HEK293T (cell line): ENCODE measurements at regions not wholly inside any gene's neighbourhood (a gene's known extent, or its start where the extent isn't known, plus 50 kb on each side); places are given as distances from the start of the nearest gene placed in this dataset.

Source experiments
- CTCF ChIA-PET: fragments of 350-600 bp; formaldehyde crosslinking; extraction: SDS; loops from one replicate; lab custom pipeline; 2021; ENCODE audit warnings: antibody characterized with exemption, inconsistent platforms; lab: Yijun Ruan, JAX
- POLR2A ChIA-PET: fragments of 350-600 bp; formaldehyde crosslinking; extraction: SDS; loops from one replicate; lab custom pipeline; 2020; ENCODE audit warnings: antibody characterized with exemption, inconsistent platforms; lab: Yijun Ruan, JAX
- DNase-seq: peaks from one replicate; pipeline ENCODE4 v3.0.0; 2012; ENCODE audit warnings: mixed read lengths; ENCODE audit errors: extremely low spot score
- ARNT ChIP-seq: fragments of 450-650 bp; IDR thresholded peaks from 2 replicates; pipeline ENCODE4 v1.6.1; 2017; ENCODE audit warnings: mild to moderate bottlenecking
- BHLHE40 ChIP-seq: fragments of 450-650 bp; IDR thresholded peaks from 2 replicates; pipeline ENCODE4 v1.6.1; 2016; ENCODE audit warnings: mild to moderate bottlenecking, moderate library complexity, borderline replicate concordance
- CTBP1 ChIP-seq: fragments of 450-650 bp; IDR thresholded peaks from 2 replicates; pipeline ENCODE4 v1.6.1; 2016; ENCODE audit warnings: borderline replicate concordance
- ELF4 ChIP-seq: fragments of 450-650 bp; IDR thresholded peaks from 2 replicates; pipeline ENCODE4 v1.6.1; 2017; ENCODE audit warnings: antibody characterized with exemption
- FOXA1 ChIP-seq: fragments of 450-650 bp; IDR thresholded peaks from 2 replicates; pipeline ENCODE4 v1.6.1; 2016; ENCODE audit warnings: mild to moderate bottlenecking
- FOXK2 ChIP-seq: fragments of 450-650 bp; IDR thresholded peaks from 2 replicates; pipeline ENCODE4 v1.6.1; 2016; ENCODE audit warnings: mild to moderate bottlenecking
- FOXM1 ChIP-seq: fragments of 450-650 bp; IDR thresholded peaks from 2 replicates; pipeline ENCODE4 v1.6.1; 2017; ENCODE audit warnings: mild to moderate bottlenecking, borderline replicate concordance
- HDGF ChIP-seq: fragments of 450-650 bp; IDR thresholded peaks from 2 replicates; pipeline ENCODE4 v1.6.1; 2017; ENCODE audit warnings: antibody characterized with exemption, borderline replicate concordance
- L3MBTL2 ChIP-seq: fragments of 450-650 bp; conservative IDR thresholded peaks from 2 replicates; pipeline ENCODE4 v1.6.1; 2016; ENCODE audit warnings: mild to moderate bottlenecking
- LEF1 ChIP-seq: fragments of 450-650 bp; IDR thresholded peaks from 2 replicates; pipeline ENCODE4 v1.6.1; 2017; ENCODE audit warnings: mild to moderate bottlenecking, borderline replicate concordance
- NFRKB ChIP-seq: fragments of 450-650 bp; IDR thresholded peaks from 2 replicates; pipeline ENCODE4 v1.6.1; 2016; ENCODE audit warnings: mild to moderate bottlenecking, moderate library complexity
- SP1 ChIP-seq: fragments of 450-650 bp; IDR thresholded peaks from 2 replicates; pipeline ENCODE4 v1.6.1; 2017
- SUZ12 ChIP-seq: fragments of 450-650 bp; IDR thresholded peaks from 2 replicates; pipeline ENCODE4 v1.6.1; 2016; ENCODE audit warnings: mild to moderate bottlenecking
- TARDBP ChIP-seq: fragments of 450-650 bp; IDR thresholded peaks from 2 replicates; pipeline ENCODE4 v1.6.1; 2016
- ZNF384 ChIP-seq: fragments of 450-650 bp; IDR thresholded peaks from 2 replicates; pipeline ENCODE4 v1.6.1; 2016
- TF ChIP-seq, protein P1 (sequence below): fragments of 450-650 bp; IDR thresholded peaks from 2 replicates; pipeline ENCODE4 v1.6.1; 2016

DNA sequence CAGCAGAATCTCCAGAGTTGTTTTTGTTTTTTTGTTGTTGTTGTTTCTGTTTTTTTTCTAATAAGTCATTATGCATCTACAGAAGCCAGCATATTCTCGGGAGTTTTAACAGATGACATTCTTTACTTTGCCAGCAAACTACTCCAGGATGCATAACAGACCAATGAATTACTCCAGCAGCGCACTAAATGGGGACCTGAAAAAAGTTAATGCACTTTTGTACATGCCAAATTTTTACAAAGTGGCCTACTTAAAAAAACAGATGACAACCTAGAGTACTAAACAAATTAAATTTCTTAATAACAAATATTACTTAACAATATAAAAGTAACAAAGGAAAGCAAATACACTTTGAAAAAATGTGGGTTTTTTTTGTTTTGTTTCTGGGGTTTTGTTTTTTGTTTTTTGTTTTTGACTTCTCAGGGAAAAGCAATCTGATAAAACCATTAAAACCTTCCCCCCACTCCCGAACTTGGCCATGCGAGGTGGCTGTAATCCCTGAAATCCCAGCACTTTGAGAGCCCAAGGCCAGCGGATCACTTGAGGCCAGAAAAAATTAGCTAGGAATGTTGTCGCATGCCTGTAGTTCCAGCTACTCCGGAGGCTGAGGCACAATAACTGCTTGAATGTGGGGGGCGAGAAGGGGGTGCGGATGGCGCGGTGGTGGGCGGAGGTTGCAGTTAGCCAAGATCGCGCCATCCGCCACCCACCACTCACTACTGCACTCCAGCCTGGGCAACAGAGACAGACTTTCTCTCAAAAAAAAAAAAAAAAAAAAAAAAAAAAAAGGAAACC, 352.4 kb downstream of the CETN3 start:
- no peak for DNase-seq
- CTCF ChIA-PET: no interaction called here
- POLR2A ChIA-PET: no interaction called here
- TF ChIP-seq HDGF: no peak
- no peak for TF ChIP-seq SP1
- no peak for TF ChIP-seq LEF1
- TF ChIP-seq FOXA1: no peak
- TF ChIP-seq, protein P1, sequence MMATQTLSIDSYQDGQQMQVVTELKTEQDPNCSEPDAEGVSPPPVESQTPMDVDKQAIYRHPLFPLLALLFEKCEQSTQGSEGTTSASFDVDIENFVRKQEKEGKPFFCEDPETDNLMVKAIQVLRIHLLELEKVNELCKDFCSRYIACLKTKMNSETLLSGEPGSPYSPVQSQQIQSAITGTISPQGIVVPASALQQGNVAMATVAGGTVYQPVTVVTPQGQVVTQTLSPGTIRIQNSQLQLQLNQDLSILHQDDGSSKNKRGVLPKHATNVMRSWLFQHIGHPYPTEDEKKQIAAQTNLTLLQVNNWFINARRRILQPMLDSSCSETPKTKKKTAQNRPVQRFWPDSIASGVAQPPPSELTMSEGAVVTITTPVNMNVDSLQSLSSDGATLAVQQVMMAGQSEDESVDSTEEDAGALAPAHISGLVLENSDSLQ: no peak
- TF ChIP-seq ARNT: no peak
- TF ChIP-seq CTBP1: no peak
- no peak for TF ChIP-seq ZNF384
- TF ChIP-seq BHLHE40: no peak
- no peak for TF ChIP-seq ELF4

DNA sequence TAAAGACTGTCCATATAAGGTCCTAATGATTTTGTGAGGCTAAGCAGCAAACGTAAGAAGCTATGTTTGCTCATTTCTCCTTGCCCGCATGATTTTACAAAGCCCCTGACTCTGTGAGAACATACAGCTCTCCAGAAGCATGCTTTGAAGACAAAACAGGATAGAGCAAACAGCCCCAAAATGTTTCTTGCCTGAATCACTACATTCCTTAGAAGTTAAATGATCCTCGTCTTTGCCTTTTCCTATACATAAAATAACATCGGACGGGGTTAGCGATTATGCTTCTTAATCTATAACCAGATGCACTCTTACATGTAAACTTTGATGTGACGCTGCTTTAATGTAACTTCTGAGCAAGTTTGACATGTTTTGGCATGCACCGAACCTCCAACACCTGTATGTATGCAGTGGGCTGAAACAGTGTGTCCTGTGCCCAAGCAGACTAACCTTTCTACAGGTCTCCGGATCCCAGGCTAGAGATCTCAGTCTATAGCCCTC, 353.7 kb downstream of the CETN3 start:
- ChIA-PET POLR2A (no interaction called here), CTCF (no interaction called here)
- TF ChIP-seq FOXA1 (no peak), L3MBTL2 (no peak), FOXK2 (no peak), ARNT (no peak), LEF1 (no peak), TARDBP (no peak), BHLHE40 (no peak), ELF4 (no peak), SP1 (no peak), CTBP1 (no peak), SUZ12 (no peak), FOXM1 (no peak), NFRKB (no peak), ZNF384 (no peak)
- TF ChIP-seq, protein P1: no peak
- no peak for DNase-seq

DNA sequence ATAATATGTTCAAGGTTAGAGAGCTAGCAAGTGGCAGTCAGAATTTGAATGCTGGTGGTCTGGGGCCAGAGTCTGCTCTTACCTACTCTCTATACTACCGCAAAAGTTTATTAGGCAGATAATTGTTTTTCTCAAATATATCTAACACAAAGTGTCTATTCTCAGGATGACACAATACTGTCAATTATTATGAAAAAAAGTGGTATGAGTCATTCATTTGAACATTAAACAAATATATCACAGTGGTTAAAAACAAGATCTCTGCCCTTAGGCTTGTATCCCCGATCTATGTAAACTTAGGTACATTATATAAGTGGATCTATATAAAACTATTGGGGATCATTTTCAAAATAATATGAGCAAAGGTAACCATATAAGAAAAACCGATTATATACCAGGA, 354.9 kb downstream of the CETN3 start:
- no peak for TF ChIP-seq FOXM1
- no peak for TF ChIP-seq SP1
- TF ChIP-seq, protein P1: no peak
- TF ChIP-seq LEF1: no peak
- no peak for TF ChIP-seq TARDBP
- TF ChIP-seq CTBP1: no peak
- TF ChIP-seq HDGF: no peak
- no peak for TF ChIP-seq FOXA1
- no peak for TF ChIP-seq ARNT
- TF ChIP-seq ZNF384: no peak
- TF ChIP-seq NFRKB: no peak
- TF ChIP-seq FOXK2: no peak
- TF ChIP-seq BHLHE40: no peak
- no peak for TF ChIP-seq SUZ12
- TF ChIP-seq L3MBTL2: no peak
- no peak for TF ChIP-seq ELF4
- CTCF ChIA-PET: no interaction called here
- DNase-seq: no peak
- POLR2A ChIA-PET: no interaction called here

DNA sequence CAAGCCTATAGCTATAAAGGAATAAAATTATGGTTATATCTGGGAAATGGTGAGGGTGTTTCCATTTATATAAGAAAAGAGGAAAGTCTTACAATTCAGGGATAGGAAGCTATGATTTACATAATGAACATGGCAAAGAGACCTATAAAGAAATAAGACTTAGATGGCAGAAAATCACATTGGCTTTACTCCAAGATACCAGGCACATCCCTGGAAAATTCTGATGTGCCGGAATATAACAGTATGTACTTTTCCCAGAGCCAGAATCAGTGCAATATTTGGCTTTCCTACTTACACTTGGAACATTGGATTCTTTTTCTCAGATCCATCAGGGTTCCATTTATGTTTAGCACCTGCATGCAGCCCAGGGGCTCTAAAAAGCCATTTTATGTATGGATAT, 357.8 kb downstream of the CETN3 start:
- ChIA-PET CTCF (no interaction called here), POLR2A (no interaction called here)
- no peak for TF ChIP-seq ARNT
- no peak for TF ChIP-seq FOXA1
- no peak for TF ChIP-seq LEF1
- TF ChIP-seq TARDBP: no peak
- TF ChIP-seq ZNF384: no peak
- DNase-seq: no peak

DNA sequence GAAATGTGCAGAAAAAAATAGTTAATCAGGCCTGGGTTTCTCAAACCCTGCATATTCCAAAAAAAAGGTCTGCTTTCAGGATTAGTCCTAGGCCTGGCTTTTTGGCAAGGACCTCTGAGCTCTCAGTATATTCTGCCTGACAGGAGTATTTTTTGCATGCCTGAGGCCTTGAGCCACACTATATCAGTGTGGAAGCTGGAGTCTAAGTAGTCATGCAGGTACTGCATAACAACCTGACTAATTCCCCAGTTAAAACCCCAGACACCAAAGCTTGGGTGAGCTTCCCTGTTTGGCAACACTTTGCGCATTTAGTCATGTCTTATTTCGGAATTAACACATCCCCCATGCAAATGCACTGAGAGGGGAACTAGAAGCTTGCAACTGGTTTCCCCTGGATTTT, 359.5 kb downstream of the CETN3 start:
- DNase-seq: no peak
- TF ChIP-seq LEF1 (no peak), FOXM1 (no peak), CTBP1 (no peak), SUZ12 (no peak), FOXK2 (no peak), L3MBTL2 (no peak), NFRKB (no peak), ZNF384 (no peak), ELF4 (no peak), BHLHE40 (no peak), ARNT (no peak), TARDBP (no peak), SP1 (no peak), FOXA1 (no peak), HDGF (no peak)
- TF ChIP-seq, protein P1: no peak
- ChIA-PET CTCF (no interaction called here), POLR2A (no interaction called here)
